AG09319 (cell line): ENCODE measurements at regions not wholly inside any gene's neighbourhood (a gene's known extent, or its start where the extent isn't known, plus 50 kb on each side); places are given as distances from the start of the nearest gene placed in this dataset.
"Not testable (repeated sequence)": the region's sequence is repeated elsewhere in the genome, so short reads cannot be mapped to it uniquely, and the experiment has no call there.

Source experiments
- DNase-seq: peaks from one replicate; pipeline ENCODE4 v3.0.0-alpha.2; 2010; ENCODE audit warnings: low read depth; ENCODE audit errors: extremely low read depth
- CTCF ChIP-seq: IDR thresholded peaks from 2 replicates; pipeline ENCODE4 v1.5.1; 2011; ENCODE audit warnings: low read depth, mild to moderate bottlenecking, inconsistent platforms, low read length, moderate library complexity

GRCh38 chr2:182550234-182550633 is 123.4 kb upstream of the PDE1A start:
- no peak for TF ChIP-seq CTCF
- no peak for DNase-seq

GRCh38 chr2:182552232-182552631 is 125.4 kb upstream of the PDE1A start:
- not testable (repeated sequence) for DNase-seq

GRCh38 chr2:182552785-182553184 is 125.9 kb upstream of the PDE1A start:
- DNase-seq, result not testable (repeated sequence)

GRCh38 chr2:182553483-182553882 is 126.6 kb upstream of the PDE1A start:
- DNase-seq, result no peak
- TF ChIP-seq CTCF, result no peak

- no peak for TF ChIP-seq CTCF
Observed at GRCh38 chr2:182554950-182555349, 128.1 kb upstream of the PDE1A start.

GRCh38 chr2:182558564-182558963 is 131.7 kb upstream of the PDE1A start:
- no peak for DNase-seq
- no peak for TF ChIP-seq CTCF

More at GRCh38 chr2:182554950-182555349, 128.1 kb upstream of the PDE1A start:
- no peak for DNase-seq

- DNase-seq, result no peak
- no peak for TF ChIP-seq CTCF
Observed at GRCh38 chr2:182559623-182560022, 132.8 kb upstream of the PDE1A start.

GRCh38 chr2:182565911-182566567 is 139.2 kb upstream of the PDE1A start:
- DNase-seq, result no peak
- no peak for TF ChIP-seq CTCF

GRCh38 chr2:182573553-182573952 is 142.5 kb upstream of the DNAJC10 start:
- no peak for DNase-seq
- no peak for TF ChIP-seq CTCF
